ENCODE measurements at regions not wholly inside any gene's neighbourhood (a gene's known extent, or its start where the extent isn't known, plus 50 kb on each side); places are given as distances from the start of the nearest gene placed in this dataset.

- Mint-ChIP-seq H3K27ac (no peak overlapping the region), H3K4me1 (no peaks in the 10 kb centered on the region), H3K4me3 (no peak overlapping the region), H3K9me3 (peaks cover 8% of the 10 kb centered on the region), H3K27me3 (ENCODE audit: low read depth) (no peaks in the 10 kb centered on the region), H3K36me3 (peaks cover 6% of the 10 kb centered on the region; the same call in 1 of the 2 replicates)
- ATAC-seq (no peak), DNase-seq (ENCODE audit: low spot score) (no peak)
- ChIA-PET CTCF (no interaction called here), POLR2A (no interaction called here)
- TF ChIP-seq NFE2L1 (CRISPR knock-in tag; IDR thresholded peaks at IDR 0.05) (no peak), PRDM15 (CRISPR knock-in tag; IDR thresholded peaks at IDR 0.05) (no peak), ZNF423 (CRISPR knock-in tag; IDR thresholded peaks at IDR 0.05) (no peak), CREB1 (CRISPR knock-in tag; IDR thresholded peaks at IDR 0.05) (no peak), NR2C2 (CRISPR knock-in tag; IDR thresholded peaks at IDR 0.05) (no peak), SMAD4 (CRISPR knock-in tag; IDR thresholded peaks at IDR 0.05) (no peak), ZNF396 (CRISPR knock-in tag; IDR thresholded peaks at IDR 0.05; ENCODE audit: borderline replicate concordance) (no peak)
- TF ChIP-seq, protein P1, sequence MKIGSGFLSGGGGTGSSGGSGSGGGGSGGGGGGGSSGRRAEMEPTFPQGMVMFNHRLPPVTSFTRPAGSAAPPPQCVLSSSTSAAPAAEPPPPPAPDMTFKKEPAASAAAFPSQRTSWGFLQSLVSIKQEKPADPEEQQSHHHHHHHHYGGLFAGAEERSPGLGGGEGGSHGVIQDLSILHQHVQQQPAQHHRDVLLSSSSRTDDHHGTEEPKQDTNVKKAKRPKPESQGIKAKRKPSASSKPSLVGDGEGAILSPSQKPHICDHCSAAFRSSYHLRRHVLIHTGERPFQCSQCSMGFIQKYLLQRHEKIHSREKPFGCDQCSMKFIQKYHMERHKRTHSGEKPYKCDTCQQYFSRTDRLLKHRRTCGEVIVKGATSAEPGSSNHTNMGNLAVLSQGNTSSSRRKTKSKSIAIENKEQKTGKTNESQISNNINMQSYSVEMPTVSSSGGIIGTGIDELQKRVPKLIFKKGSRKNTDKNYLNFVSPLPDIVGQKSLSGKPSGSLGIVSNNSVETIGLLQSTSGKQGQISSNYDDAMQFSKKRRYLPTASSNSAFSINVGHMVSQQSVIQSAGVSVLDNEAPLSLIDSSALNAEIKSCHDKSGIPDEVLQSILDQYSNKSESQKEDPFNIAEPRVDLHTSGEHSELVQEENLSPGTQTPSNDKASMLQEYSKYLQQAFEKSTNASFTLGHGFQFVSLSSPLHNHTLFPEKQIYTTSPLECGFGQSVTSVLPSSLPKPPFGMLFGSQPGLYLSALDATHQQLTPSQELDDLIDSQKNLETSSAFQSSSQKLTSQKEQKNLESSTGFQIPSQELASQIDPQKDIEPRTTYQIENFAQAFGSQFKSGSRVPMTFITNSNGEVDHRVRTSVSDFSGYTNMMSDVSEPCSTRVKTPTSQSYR (CRISPR knock-in tag; IDR thresholded peaks at IDR 0.05), result no peak
- TF ChIP-seq, protein P2, sequence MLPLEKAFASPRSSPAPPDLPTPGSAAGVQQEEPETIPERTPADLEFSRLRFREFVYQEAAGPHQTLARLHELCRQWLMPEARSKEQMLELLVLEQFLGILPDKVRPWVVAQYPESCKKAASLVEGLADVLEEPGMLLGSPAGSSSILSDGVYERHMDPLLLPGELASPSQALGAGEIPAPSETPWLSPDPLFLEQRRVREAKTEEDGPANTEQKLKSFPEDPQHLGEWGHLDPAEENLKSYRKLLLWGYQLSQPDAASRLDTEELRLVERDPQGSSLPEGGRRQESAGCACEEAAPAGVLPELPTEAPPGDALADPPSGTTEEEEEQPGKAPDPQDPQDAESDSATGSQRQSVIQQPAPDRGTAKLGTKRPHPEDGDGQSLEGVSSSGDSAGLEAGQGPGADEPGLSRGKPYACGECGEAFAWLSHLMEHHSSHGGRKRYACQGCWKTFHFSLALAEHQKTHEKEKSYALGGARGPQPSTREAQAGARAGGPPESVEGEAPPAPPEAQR (CRISPR knock-in tag; IDR thresholded peaks at IDR 0.05), result no peak
- TF ChIP-seq, protein P3, sequence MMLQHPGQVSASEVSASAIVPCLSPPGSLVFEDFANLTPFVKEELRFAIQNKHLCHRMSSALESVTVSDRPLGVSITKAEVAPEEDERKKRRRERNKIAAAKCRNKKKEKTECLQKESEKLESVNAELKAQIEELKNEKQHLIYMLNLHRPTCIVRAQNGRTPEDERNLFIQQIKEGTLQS (CRISPR knock-in tag; conservative IDR thresholded peaks at IDR 0.05), result no peak
These were observed 1016.4 kb upstream of the TYRP1 start for GRCh38 chr9:11676821-11677220.

DNA sequence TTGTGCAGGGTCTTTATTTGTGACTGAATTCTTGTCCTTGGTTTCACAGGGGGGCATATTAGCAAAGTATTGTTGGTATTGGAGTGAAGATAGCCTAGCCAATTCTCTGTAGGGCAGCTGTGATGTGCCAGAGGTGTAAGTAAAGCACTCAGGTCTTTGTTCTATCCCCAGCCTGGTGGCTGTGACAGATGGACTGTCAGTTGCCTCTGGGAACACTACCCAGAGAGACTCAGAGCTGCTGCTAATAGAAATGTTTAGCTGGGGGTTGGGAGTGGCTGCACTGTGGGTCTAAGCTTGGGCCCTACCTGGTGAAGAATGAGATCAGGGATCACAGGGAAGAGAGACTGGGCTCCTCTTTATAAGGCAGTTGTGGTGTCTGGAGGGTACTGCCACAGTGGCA, 1006.5 kb upstream of the TYRP1 start:
- Mint-ChIP-seq H3K27me3 (ENCODE audit: low read depth) (no peaks in the 10 kb centered on the region), H3K36me3 (no peaks in the 10 kb centered on the region), H3K4me3 (no peak overlapping the region), H3K4me1 (no peaks in the 10 kb centered on the region), H3K27ac (0 out of 2 replicates have a peak overlapping the region, but pooled peaks have one; percentile 27), H3K9me3 (no peaks in the 10 kb centered on the region)
- no peak for TF ChIP-seq MXD4 (CRISPR knock-in tag; IDR thresholded peaks at IDR 0.05; ENCODE audit: borderline replicate concordance)
- TF ChIP-seq TCF7 (CRISPR knock-in tag; IDR thresholded peaks at IDR 0.05; ENCODE audit: low read depth), result no peak
- no peak for TF ChIP-seq ELF4 (CRISPR knock-in tag; IDR thresholded peaks at IDR 0.05; ENCODE audit: low read depth)
- no peak for TF ChIP-seq MYBL2 (CRISPR knock-in tag; IDR thresholded peaks at IDR 0.05)
- TF ChIP-seq, protein P4, sequence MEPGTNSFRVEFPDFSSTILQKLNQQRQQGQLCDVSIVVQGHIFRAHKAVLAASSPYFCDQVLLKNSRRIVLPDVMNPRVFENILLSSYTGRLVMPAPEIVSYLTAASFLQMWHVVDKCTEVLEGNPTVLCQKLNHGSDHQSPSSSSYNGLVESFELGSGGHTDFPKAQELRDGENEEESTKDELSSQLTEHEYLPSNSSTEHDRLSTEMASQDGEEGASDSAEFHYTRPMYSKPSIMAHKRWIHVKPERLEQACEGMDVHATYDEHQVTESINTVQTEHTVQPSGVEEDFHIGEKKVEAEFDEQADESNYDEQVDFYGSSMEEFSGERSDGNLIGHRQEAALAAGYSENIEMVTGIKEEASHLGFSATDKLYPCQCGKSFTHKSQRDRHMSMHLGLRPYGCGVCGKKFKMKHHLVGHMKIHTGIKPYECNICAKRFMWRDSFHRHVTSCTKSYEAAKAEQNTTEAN (CRISPR knock-in tag; IDR thresholded peaks at IDR 0.05), result no peak
- TF ChIP-seq JUN (CRISPR knock-in tag; IDR thresholded peaks at IDR 0.05), result no peak
- TF ChIP-seq, protein P5, sequence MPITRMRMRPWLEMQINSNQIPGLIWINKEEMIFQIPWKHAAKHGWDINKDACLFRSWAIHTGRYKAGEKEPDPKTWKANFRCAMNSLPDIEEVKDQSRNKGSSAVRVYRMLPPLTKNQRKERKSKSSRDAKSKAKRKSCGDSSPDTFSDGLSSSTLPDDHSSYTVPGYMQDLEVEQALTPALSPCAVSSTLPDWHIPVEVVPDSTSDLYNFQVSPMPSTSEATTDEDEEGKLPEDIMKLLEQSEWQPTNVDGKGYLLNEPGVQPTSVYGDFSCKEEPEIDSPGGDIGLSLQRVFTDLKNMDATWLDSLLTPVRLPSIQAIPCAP (CRISPR knock-in tag; IDR thresholded peaks at IDR 0.05), result no peak
- no peak for TF ChIP-seq ESRRA (CRISPR knock-in tag; IDR thresholded peaks at IDR 0.05; ENCODE audit: borderline replicate concordance)
- TF ChIP-seq ATF6 (CRISPR knock-in tag; IDR thresholded peaks at IDR 0.05), result no peak
- TF ChIP-seq USF2 (CRISPR knock-in tag; IDR thresholded peaks at IDR 0.05), result no peak
- CTCF ChIA-PET, result no interaction called here
- POLR2A ChIA-PET, result no interaction called here
- ATAC-seq (no peak), DNase-seq (ENCODE audit: low spot score) (no peak)
